Activated CD8-positive, alpha-beta memory T cell treated with anti-CD3 and anti-CD28 coated beads for 36 hours (primary cell): ENCODE measurements at regions not wholly inside any gene's neighbourhood (a gene's known extent, or its start where the extent isn't known, plus 50 kb on each side); places are given as distances from the start of the nearest gene placed in this dataset.
"Not testable (repeated sequence)": the region's sequence is repeated elsewhere in the genome, so short reads cannot be mapped to it uniquely, and the experiment has no call there.

Experiments
- CTCF ChIA-PET: fragments of 350-600 bp; sonication (Branson Sonifier 250); formaldehyde crosslinking; loops from one replicate; lab custom pipeline; 2021; ENCODE audit warnings: antibody characterized with exemption; lab: Charles Lee
- POLR2A ChIA-PET: fragments of 350-600 bp; sonication (Branson Sonifier 250); formaldehyde crosslinking; loops from one replicate; lab custom pipeline; 2021; ENCODE audit warnings: antibody characterized with exemption; lab: Charles Lee

- CTCF ChIA-PET, POLR2A ChIA-PET: not testable (repeated sequence)
These were observed 284.5 kb downstream of the MDFIC start for GRCh38 chr7:115206374-115206773.

GRCh38 chr7:115198143-115198542 is 276.2 kb downstream of the MDFIC start:
- ChIA-PET CTCF (no interaction called here), POLR2A (no interaction called here)

DNA sequence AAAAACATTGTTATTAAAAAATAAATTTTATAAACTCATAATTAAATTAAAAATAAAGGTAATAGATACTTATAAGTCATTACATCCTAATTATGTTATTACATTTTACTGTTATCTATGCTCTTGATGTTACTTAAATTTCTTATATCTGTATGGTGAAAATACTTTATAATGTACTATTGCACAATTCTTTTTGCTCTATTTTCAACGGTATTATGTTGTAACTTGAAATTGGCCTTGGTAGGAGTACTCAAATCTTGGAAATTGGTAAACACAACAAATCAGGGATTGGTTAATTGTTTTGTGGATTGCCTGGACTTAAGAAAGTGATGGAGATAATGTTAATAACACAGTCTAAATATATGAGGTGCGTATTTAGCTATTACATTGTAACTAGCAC is 273.3 kb downstream of the MDFIC start:
- ChIA-PET CTCF (no interaction called here), POLR2A (no interaction called here)

DNA sequence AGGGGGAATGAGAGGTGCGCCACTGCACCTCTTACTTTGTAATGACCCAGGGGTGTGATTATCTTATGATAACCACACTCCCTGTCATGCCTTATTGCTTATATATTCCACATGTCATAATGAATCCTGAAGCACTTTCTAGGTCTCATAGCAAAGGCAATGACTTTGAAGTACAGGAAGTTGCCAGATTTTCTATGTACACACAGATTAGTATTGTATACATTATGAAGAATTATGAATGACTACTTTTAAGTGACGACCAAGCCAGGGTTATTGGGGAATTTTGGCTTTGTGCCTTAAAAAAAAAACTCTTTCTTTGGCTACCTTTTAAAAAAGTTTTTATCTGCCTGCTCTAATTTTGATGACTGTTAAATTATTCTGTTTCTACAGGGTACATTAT is 269.6 kb downstream of the MDFIC start:
- POLR2A ChIA-PET, result no interaction called here
- CTCF ChIA-PET, result interaction anchor here (0.6 kb wide), 1 partner anchor 789 kb away, joined by 4 read pairs; no protein-coding TSS in a partner anchor

- CTCF ChIA-PET, result no interaction called here
- POLR2A ChIA-PET, result no interaction called here
These were observed 261.6 kb downstream of the MDFIC start for GRCh38 chr7:115183431-115184057.

GRCh38 chr7:115178835-115179234 is 256.9 kb downstream of the MDFIC start:
- ChIA-PET CTCF (no interaction called here), POLR2A (no interaction called here)

GRCh38 chr7:115177823-115178222 is 255.9 kb downstream of the MDFIC start:
- POLR2A ChIA-PET, result interaction anchor here (0.6 kb wide), 1 partner anchor 10 kb away, joined by 3 read pairs; no protein-coding TSS in a partner anchor
- CTCF ChIA-PET, result no interaction called here

DNA sequence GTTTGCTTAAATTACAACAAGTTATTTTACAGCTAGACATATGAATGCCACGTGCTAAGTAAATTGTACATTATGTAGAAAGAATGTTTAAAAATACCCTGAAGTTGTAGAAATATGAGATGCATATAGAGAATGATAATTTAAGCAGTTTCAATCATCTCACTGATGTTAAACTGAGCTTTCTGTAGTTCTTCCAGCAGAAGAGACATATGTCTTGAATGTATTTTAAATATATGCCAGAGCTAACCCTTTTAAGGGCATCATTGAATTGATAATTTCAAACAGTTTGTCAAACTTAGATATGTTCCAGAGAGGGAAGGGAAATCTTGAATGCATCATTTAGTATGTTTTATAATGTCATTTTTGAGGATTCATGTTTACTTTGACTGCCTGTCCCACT is 255.2 kb downstream of the MDFIC start:
- POLR2A ChIA-PET, result interaction anchor here (0.6 kb wide), 1 partner anchor 10 kb away, joined by 3 read pairs; no protein-coding TSS in a partner anchor
- CTCF ChIA-PET, result no interaction called here

DNA sequence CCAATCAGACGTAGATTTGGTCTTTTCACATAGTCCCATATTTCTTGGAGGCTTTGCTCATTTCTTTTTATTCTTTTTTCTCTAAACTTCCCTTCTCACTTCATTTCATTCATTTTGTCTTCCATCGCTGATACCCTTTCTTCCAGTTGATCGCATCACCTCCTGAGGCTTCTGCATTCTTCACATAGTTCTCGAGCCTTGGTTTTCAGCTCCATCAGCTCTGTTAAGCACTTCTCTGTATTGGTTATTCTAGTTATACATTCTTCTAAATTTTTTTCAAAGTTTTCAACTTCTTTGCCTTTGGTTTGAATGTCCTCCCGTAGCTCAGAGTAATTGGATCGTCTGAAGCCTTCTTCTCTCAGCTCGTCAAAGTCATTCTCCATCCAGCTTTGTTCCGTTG is 250.5 kb downstream of the MDFIC start:
- POLR2A ChIA-PET, CTCF ChIA-PET: not testable (repeated sequence)

- CTCF ChIA-PET, result no interaction called here
- POLR2A ChIA-PET, result no interaction called here
These were observed 232.0 kb downstream of the MDFIC start for GRCh38 chr7:115153769-115154477.

- CTCF ChIA-PET, result interaction anchor here (0.6 kb wide), 2 partner anchors 238 to 258 kb away, joined by 3 read pairs; no protein-coding TSS in a partner anchor
- POLR2A ChIA-PET, result no interaction called here
These were observed 231.3 kb downstream of the MDFIC start for GRCh38 chr7:115153176-115153575.

GRCh38 chr7:115146148-115146547 is 224.3 kb downstream of the MDFIC start:
- ChIA-PET CTCF (no interaction called here), POLR2A (no interaction called here)

- ChIA-PET CTCF (no interaction called here), POLR2A (no interaction called here)
These were observed 223.6 kb downstream of the MDFIC start for GRCh38 chr7:115145512-115145911.

- ChIA-PET POLR2A (no interaction called here), CTCF (no interaction called here)
These were observed 215.9 kb downstream of the MDFIC start for GRCh38 chr7:115137816-115138215.

- POLR2A ChIA-PET, result no interaction called here
- CTCF ChIA-PET, result no interaction called here
These were observed 215.0 kb downstream of the MDFIC start for GRCh38 chr7:115136796-115137443.

DNA sequence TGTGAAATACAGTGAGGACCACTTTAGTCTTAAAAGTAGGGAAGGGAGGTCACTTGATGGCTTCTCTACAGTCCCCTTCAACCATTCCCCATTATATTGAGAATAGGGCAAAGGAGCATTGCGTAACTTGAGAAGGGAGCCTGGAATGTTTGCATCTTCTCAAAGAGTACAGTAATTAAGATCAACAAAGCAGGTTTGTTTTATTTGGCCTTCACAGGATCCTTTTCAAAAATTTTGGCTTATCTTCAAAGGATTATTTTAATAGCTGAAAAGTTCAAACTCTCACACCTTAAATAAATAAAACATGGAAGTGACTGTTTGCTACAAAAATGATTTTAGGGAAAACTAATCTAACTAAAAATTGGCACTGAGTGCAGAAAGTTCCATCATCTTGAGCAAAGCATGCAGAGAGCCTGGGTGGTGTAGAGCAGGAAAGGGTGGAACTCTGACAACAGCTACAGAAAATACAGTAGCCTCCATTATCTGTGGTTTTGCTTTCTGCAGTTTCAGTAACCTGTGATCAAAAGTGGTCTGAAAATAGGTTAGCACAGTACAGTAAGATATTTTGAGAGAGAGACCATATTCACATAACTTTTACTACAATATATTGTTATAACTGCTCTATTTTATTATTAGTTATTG is 214.0 kb downstream of the MDFIC start:
- ChIA-PET POLR2A (no interaction called here), CTCF (no interaction called here)

DNA sequence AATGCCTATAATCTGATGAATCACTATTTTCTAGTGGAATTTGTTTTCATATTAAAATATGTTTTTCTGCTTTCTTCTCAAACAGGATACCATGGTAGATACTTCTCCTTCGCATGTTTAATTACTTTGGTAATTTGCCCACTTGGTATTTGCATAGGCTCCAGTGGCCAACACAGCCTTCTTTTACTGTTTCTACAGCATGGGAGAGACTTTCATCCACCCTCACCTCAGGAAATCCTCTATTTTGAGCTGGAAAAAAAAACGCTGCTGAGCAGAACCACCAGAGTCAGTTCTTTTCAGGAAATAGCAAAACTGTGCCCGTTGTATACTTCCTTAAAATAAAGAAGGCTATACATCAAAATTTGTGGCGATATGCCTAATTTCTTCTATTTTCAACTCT is 213.3 kb downstream of the MDFIC start:
- CTCF ChIA-PET, result no interaction called here
- POLR2A ChIA-PET, result no interaction called here

DNA sequence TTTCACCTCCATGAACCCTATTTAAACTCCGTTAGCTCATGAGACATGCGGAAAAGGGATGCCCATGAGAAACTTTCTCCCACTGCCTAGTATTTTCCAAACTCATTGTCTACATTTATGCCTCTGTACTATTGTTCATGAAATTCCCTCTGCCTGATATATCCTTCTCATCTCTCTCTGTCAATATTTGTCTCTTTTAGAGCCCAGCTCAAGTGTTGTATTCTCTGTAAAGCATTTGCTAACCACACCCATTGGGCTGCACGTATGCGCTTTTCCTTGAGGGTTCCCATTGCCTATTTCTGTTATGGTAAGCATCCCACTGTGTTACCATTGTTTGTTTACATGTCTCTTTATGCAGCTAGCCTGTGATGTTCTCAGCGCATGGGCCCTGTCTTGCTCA is 211.4 kb downstream of the MDFIC start:
- ChIA-PET CTCF (no interaction called here), POLR2A (no interaction called here)

DNA sequence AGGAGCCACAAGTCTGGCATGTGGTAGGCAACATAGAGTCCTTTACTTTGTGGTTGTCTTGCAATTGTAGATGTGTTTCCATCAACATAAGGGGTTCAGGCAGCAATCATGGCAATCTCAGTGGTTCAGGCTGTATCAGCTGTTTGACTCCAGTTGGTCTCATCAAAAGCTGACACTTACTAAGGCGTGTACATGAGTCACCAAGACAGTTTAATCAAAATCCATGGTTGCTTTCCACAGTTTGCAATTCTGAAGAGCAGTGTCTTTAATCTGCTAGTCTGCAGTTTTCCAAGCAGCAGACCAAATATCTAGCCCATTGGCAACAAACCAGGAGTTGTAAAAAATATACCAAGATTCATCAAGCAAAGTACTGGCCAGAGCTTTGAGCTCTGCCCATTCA is 210.2 kb downstream of the MDFIC start:
- ChIA-PET CTCF (no interaction called here), POLR2A (no interaction called here)

GRCh38 chr7:115128154-115128553 is 206.3 kb downstream of the MDFIC start:
- ChIA-PET POLR2A (no interaction called here), CTCF (no interaction called here)
